HepG2 (cell line): ENCODE measurements at regions not wholly inside any gene's neighbourhood (a gene's known extent, or its start where the extent isn't known, plus 50 kb on each side); places are given as distances from the start of the nearest gene placed in this dataset.

Experiments used
- ATAC-seq: fragments of 200-7000 bp; cut with Tn5 transposase; 3 replicates; pipeline ENCODE4 v1.9.1; 2020; ENCODE audit warnings: mild to moderate bottlenecking, moderate library complexity
- BruUV-seq: library from RNA; stranded (reverse); fragments of 400-500 nt; replicated peaks from 2 replicates; lab custom pipeline; 2021; lab: Mats Ljungman, UMichigan
- CTCF ChIA-PET: fragments of 300-600 bp; formaldehyde crosslinking; extraction: SDS; loops from one replicate; lab custom pipeline; 2021; ENCODE audit warnings: low total read pairs, inconsistent platforms, low intra/inter-chr PET ratio; lab: Yijun Ruan, JAX
- POLR2A ChIA-PET: fragments of 350-600 bp; sonication (Branson Sonifier 250); formaldehyde crosslinking; loops from one replicate; lab custom pipeline; 2020; ENCODE audit warnings: antibody characterized with exemption, inconsistent platforms; lab: Yijun Ruan, JAX
- DNase-seq: peaks from one replicate; pipeline ENCODE4 v3.0.0-alpha.2; 2015; ENCODE audit warnings: low spot score
- FAIRE-seq: peaks from 3 replicates; lab custom pipeline; 2011; peaks lifted over from hg19 to GRCh38; lab: Jason Lieb, UNC
- H2AFZ ChIP-seq: one replicate; pipeline ENCODE4 v1.6.1; 2011; ENCODE audit warnings: low read length, inconsistent platforms
- H3K27ac ChIP-seq: fragments of 300-600 bp; 3 replicates; pipeline ENCODE4 v1.8.0; 2011; ENCODE audit warnings: mixed run types, mild to moderate bottlenecking, mixed read lengths, low read length, inconsistent platforms; ENCODE audit not compliant: insufficient read depth; ENCODE audit errors: extremely low read length
- H3K27me3 ChIP-seq, 2 experiments: fragments of 200-600 bp in 1 of 2; 2 replicates in 1 of 2; 3 replicates in 1 of 2; pipeline versions ENCODE4 v1.6.0 to v1.8.0; 2011; ENCODE audit warnings: low read length in 2 of 2, mild to moderate bottlenecking in 2 of 2, moderate library complexity in 2 of 2, inconsistent platforms in 1 of 2; ENCODE audit not compliant: insufficient read depth in 2 of 2, control insufficient read depth in 1 of 2
- H3K36me3 ChIP-seq, 2 experiments: fragments of 200-600 bp in 1 of 2; replicated peaks in 1 of 2; 2 replicates in 1 of 2; 3 replicates in 1 of 2; pipeline versions ENCODE4 v1.5.1 to v1.8.0; 2011; ENCODE audit warnings: low read length in 2 of 2, inconsistent platforms in 1 of 2; ENCODE audit not compliant: insufficient read depth in 2 of 2, control insufficient read depth in 1 of 2
- H3K4me1 ChIP-seq: 2 replicates; pipeline ENCODE4 v1.5.1; 2012; ENCODE audit warnings: low read length, inconsistent platforms; ENCODE audit not compliant: insufficient read depth
- H3K4me2 ChIP-seq: 2 replicates; pipeline ENCODE4 v1.6.0; 2011; ENCODE audit warnings: low read depth, low read length, inconsistent platforms
- H3K4me3 ChIP-seq, 3 experiments: fragments of 200-600 bp in 1 of 3; sonication (generic), shearing (Covaris generic) in 1 of 3; replicated peaks in 1 of 3; 2 replicates each; pipeline ENCODE4 v1.5.1; 2011 to 2016; ENCODE audit warnings: low read length in 3 of 3, inconsistent platforms in 2 of 3, low read depth in 2 of 3, mild to moderate bottlenecking in 2 of 3, control low read depth in 1 of 3, mixed read lengths in 1 of 3; ENCODE audit not compliant: insufficient read depth in 1 of 3
- H3K79me2 ChIP-seq: one replicate; pipeline ENCODE4 v1.6.1; 2011; ENCODE audit warnings: low read length, inconsistent platforms; ENCODE audit not compliant: insufficient read depth
- H3K9ac ChIP-seq: 2 replicates; pipeline ENCODE4 v1.6.0; 2011; ENCODE audit warnings: mild to moderate bottlenecking, low read depth, low read length, inconsistent platforms; ENCODE audit not compliant: insufficient read depth
- H3K9me3 ChIP-seq: 2 replicates; pipeline ENCODE4 v1.5.1; 2012; ENCODE audit warnings: mild to moderate bottlenecking, low read length
- H4K20me1 ChIP-seq: 2 replicates; pipeline ENCODE4 v1.6.0; 2011; ENCODE audit warnings: inconsistent platforms, mild to moderate bottlenecking, low read length, moderate library complexity; ENCODE audit not compliant: insufficient read depth
- CBX2 ChIP-seq, 2 experiments: fragments of 200-600 bp in 1 of 2; sonication (generic); formaldehyde crosslinking in 1 of 2; IDR thresholded peaks; 2 replicates each; pipeline versions ENCODE4 v1.7.0 to v1.8.1; 2018 to 2022; ENCODE audit warnings: low read depth in 2 of 2, low read length in 1 of 2, mild to moderate bottlenecking in 1 of 2, missing genetic modification reagents in 1 of 2
- E2F2 ChIP-seq: sonication (generic); formaldehyde crosslinking; IDR thresholded peaks from 2 replicates; pipeline ENCODE4 v1.4.0; 2020; ENCODE audit warnings: missing genetic modification reagents, borderline replicate concordance
- SMARCE1 ChIP-seq: fragments of 450-650 bp; IDR thresholded peaks from 2 replicates; pipeline ENCODE4 v1.6.1; 2017; ENCODE audit warnings: borderline replicate concordance
- SP1 ChIP-seq, 2 experiments: fragments of 450-650 bp in 1 of 2; sonication (generic) in 1 of 2; formaldehyde crosslinking in 1 of 2; IDR thresholded peaks; 2 replicates each; pipeline versions ENCODE4 v1.4.0 to v1.6.1; 2016 to 2020; ENCODE audit warnings: missing genetic modification reagents in 1 of 2
- THAP9 ChIP-seq: sonication (generic); formaldehyde crosslinking; IDR thresholded peaks from 2 replicates; pipeline ENCODE4; 2020; ENCODE audit warnings: missing genetic modification reagents, mild to moderate bottlenecking, borderline replicate concordance
- ZNF3 ChIP-seq: IDR thresholded peaks from 2 replicates; pipeline ENCODE4 v1.7.0; 2017; ENCODE audit warnings: inconsistent platforms
- WGBS: methylation state at CpG from one replicate; pipeline ENCODE4 v1.1.6; 2017; ENCODE audit warnings: low lambda C conversion rate; 5-methylcytosine and 5-hydroxymethylcytosine counted together
- in situ Hi-C: cut with HindIII; loops from 2 replicates; pipeline ENCODE4 v1.10.0; 2017; ENCODE audit warnings: low pct_unique_long_range_greater_than_20kb; ENCODE audit not compliant: extremely low pct_ligation_motif_present
- intact Hi-C: fragments of 100-400 bp; cut with micrococcal nuclease; formaldehyde crosslinking; loops from one replicate; pipeline ENCODE4 v1.10.0; 2022; ENCODE audit not compliant: unreplicated experiment
- TF ChIP-seq, protein P1 (sequence below): sonication (generic); formaldehyde crosslinking; IDR thresholded peaks from 2 replicates; pipeline ENCODE4 v1.5.0; 2020; ENCODE audit warnings: mild to moderate bottlenecking, missing genetic modification reagents
- TF ChIP-seq, protein P2 (sequence below): sonication (generic); formaldehyde crosslinking; IDR thresholded peaks from 2 replicates; pipeline ENCODE4 v1.8.1; 2023; ENCODE audit warnings: mild to moderate bottlenecking, missing genetic modification reagents
- TF ChIP-seq, protein P3 (sequence below): sonication (generic); formaldehyde crosslinking; IDR thresholded peaks from 2 replicates; pipeline ENCODE4 v1.4.0; 2020; ENCODE audit warnings: missing genetic modification reagents, mild to moderate bottlenecking, borderline replicate concordance

- 2% methylated on average over 3 of the region's 3 CpGs for WGBS
- no peak overlapping the region for H3K4me2 ChIP-seq
- H3K9me3 ChIP-seq = no peaks in the 10 kb centered on the region
- H3K36me3 ChIP-seq = no peaks in the 10 kb centered on the region
- DNase-seq (no peak), ATAC-seq (no peak), FAIRE-seq (no peak)
- no peaks in the 10 kb centered on the region for H3K79me2 ChIP-seq
- no peaks in the 10 kb centered on the region for H4K20me1 ChIP-seq
- H2AFZ ChIP-seq = no peak overlapping the region
- H3K4me1 ChIP-seq = no peaks in the 10 kb centered on the region
- no TSS peak for BruUV-seq
- no peak overlapping the region for H3K27ac ChIP-seq
- POLR2A ChIA-PET = no interaction called here
- in situ Hi-C loops (no loop called here), intact Hi-C loops (no loop called here)
- no peak overlapping the region for H3K9ac ChIP-seq
- TF ChIP-seq, protein P1, sequence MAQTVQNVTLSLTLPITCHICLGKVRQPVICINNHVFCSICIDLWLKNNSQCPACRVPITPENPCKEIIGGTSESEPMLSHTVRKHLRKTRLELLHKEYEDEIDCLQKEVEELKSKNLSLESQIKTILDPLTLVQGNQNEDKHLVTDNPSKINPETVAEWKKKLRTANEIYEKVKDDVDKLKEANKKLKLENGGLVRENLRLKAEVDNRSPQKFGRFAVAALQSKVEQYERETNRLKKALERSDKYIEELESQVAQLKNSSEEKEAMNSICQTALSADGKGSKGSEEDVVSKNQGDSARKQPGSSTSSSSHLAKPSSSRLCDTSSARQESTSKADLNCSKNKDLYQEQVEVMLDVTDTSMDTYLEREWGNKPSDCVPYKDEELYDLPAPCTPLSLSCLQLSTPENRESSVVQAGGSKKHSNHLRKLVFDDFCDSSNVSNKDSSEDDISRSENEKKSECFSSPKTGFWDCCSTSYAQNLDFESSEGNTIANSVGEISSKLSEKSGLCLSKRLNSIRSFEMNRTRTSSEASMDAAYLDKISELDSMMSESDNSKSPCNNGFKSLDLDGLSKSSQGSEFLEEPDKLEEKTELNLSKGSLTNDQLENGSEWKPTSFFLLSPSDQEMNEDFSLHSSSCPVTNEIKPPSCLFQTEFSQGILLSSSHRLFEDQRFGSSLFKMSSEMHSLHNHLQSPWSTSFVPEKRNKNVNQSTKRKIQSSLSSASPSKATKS (CRISPR knock-in tag) = no peak
- TF ChIP-seq CBX2 (IDR thresholded peaks at IDR 0.05; ENCODE audit: low read depth, low read length) = no peak
- TF ChIP-seq CBX2 (CRISPR knock-in tag; IDR thresholded peaks at IDR 0.05; ENCODE audit: low read depth) = no peak
- TF ChIP-seq, protein P2, sequence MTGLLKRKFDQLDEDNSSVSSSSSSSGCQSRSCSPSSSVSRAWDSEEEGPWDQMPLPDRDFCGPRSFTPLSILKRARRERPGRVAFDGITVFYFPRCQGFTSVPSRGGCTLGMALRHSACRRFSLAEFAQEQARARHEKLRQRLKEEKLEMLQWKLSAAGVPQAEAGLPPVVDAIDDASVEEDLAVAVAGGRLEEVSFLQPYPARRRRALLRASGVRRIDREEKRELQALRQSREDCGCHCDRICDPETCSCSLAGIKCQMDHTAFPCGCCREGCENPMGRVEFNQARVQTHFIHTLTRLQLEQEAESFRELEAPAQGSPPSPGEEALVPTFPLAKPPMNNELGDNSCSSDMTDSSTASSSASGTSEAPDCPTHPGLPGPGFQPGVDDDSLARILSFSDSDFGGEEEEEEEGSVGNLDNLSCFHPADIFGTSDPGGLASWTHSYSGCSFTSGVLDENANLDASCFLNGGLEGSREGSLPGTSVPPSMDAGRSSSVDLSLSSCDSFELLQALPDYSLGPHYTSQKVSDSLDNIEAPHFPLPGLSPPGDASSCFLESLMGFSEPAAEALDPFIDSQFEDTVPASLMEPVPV = no peak
- no peak for TF ChIP-seq E2F2
- no peak for TF ChIP-seq SMARCE1
- no peak for TF ChIP-seq SP1 (IDR thresholded peaks at IDR 0.05)
- TF ChIP-seq SP1 (CRISPR knock-in tag; IDR thresholded peaks at IDR 0.05) = no peak
- TF ChIP-seq, protein P3, sequence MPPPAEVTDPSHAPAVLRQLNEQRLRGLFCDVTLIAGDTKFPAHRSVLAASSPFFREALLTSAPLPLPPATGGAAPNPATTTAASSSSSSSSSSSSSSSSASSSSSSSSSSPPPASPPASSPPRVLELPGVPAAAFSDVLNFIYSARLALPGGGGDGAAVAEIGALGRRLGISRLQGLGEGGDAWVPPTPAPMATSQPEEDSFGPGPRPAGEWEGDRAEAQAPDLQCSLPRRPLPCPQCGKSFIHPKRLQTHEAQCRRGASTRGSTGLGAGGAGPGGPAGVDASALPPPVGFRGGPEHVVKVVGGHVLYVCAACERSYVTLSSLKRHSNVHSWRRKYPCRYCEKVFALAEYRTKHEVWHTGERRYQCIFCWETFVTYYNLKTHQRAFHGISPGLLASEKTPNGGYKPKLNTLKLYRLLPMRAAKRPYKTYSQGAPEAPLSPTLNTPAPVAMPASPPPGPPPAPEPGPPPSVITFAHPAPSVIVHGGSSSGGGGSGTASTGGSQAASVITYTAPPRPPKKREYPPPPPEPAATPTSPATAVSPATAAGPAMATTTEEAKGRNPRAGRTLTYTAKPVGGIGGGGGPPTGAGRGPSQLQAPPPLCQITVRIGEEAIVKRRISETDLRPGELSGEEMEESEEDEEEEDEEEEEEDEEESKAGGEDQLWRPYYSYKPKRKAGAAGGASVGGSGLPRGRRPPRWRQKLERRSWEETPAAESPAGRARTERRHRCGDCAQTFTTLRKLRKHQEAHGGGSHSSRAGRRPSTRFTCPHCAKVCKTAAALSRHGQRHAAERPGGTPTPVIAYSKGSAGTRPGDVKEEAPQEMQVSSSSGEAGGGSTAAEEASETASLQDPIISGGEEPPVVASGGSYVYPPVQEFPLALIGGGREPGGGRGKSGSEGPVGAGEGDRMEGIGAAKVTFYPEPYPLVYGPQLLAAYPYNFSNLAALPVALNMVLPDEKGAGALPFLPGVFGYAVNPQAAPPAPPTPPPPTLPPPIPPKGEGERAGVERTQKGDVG (CRISPR knock-in tag) = no peak
- TF ChIP-seq ZNF3 (CRISPR knock-in tag) = no peak
- TF ChIP-seq THAP9 (CRISPR knock-in tag) = no peak
- no peak overlapping the region for H3K4me3 ChIP-seq
- no peaks in the 10 kb centered on the region for H3K27me3 ChIP-seq
- CTCF ChIA-PET = no interaction called here
Measured at GRCh38 chr2:146873646-146874259, 971.1 kb upstream of the ACVR2A start.
